K562 (cell line): ENCODE measurements at regions not wholly inside any gene's neighbourhood (a gene's known extent, or its start where the extent isn't known, plus 50 kb on each side); places are given as distances from the start of the nearest gene placed in this dataset.

Experiments used
- ATAC-seq: fragments of 200-7000 bp; cut with Tn5 transposase; 3 replicates; pipeline ENCODE4 v1.9.1; 2020; ENCODE audit warnings: moderate library complexity
- BruUV-seq: library from RNA; stranded (reverse); fragments of 400-500 nt; replicated peaks from 2 replicates; lab custom pipeline; 2021; lab: Mats Ljungman, UMichigan
- CTCF ChIA-PET: fragments of 300-600 bp; formaldehyde crosslinking; extraction: SDS; loops from one replicate; lab custom pipeline; 2021; ENCODE audit warnings: low intra/inter-chr PET ratio; lab: Yijun Ruan, JAX
- POLR2A ChIA-PET: fragments of 300-600, 350-650 bp; sonication (Branson Sonifier 250); formaldehyde crosslinking; extraction: SDS; loops from one replicate; lab custom pipeline; 2021; ENCODE audit warnings: antibody characterized with exemption, inconsistent platforms; lab: Yijun Ruan, JAX
- DNase-seq, 4 experiments: peaks; one replicate each; pipeline versions ENCODE4 v3.0.0 to v3.0.0-alpha.2; 2011 to 2018; ENCODE audit warnings: low spot score in 3 of 4, mixed read lengths in 3 of 4; ENCODE audit errors: extremely low read depth in 1 of 4
- FAIRE-seq: peaks from 2 replicates; lab custom pipeline; 2011; peaks lifted over from hg19 to GRCh38; lab: Jason Lieb, UNC
- H2AFZ ChIP-seq: 2 replicates; pipeline ENCODE4 v1.6.0; 2011; ENCODE audit warnings: low read depth, low read length, control low read depth, inconsistent platforms
- H3K27ac ChIP-seq: fragments of 200-600 bp; 3 replicates; pipeline ENCODE4 v1.8.0; 2011; ENCODE audit warnings: low read depth, mild to moderate bottlenecking, control low read depth, inconsistent platforms, low read length, moderate library complexity, mixed read lengths; ENCODE audit errors: extremely low read depth
- H3K27me3 ChIP-seq, 2 experiments: fragments of 300-600 bp in 1 of 2; 2 replicates in 1 of 2; 3 replicates in 1 of 2; pipeline versions ENCODE4 v1.6.0 to v1.8.0; 2011; ENCODE audit warnings: inconsistent platforms in 2 of 2, low read length in 2 of 2, mild to moderate bottlenecking in 1 of 2, mixed read lengths in 1 of 2, moderate library complexity in 1 of 2; ENCODE audit not compliant: control insufficient read depth in 2 of 2, insufficient read depth in 2 of 2
- H3K36me3 ChIP-seq: fragments of 300-600 bp; 3 replicates; pipeline ENCODE4 v1.8.0; 2011; ENCODE audit warnings: mild to moderate bottlenecking, low read length, inconsistent platforms; ENCODE audit not compliant: control insufficient read depth, insufficient read depth
- H3K4me1 ChIP-seq, 2 experiments: fragments of 200-600 bp in 1 of 2; replicated peaks in 1 of 2; 2 replicates in 1 of 2; 3 replicates in 1 of 2; pipeline versions ENCODE4 v1.5.1 to v1.8.0; 2011; ENCODE audit warnings: inconsistent platforms in 2 of 2, low read length in 2 of 2, mild to moderate bottlenecking in 1 of 2, mixed read lengths in 1 of 2, moderate library complexity in 1 of 2; ENCODE audit not compliant: control insufficient read depth in 2 of 2, insufficient read depth in 2 of 2
- H3K4me2 ChIP-seq: 2 replicates; pipeline ENCODE4 v1.6.1; 2011; ENCODE audit warnings: low read length, control low read depth, inconsistent platforms, mixed read lengths; ENCODE audit not compliant: insufficient read depth
- H3K4me3 ChIP-seq: fragments of 200-600 bp; sonication (generic), shearing (Covaris generic); 2 replicates; pipeline ENCODE4 v1.5.1; 2016; ENCODE audit warnings: control low read depth, inconsistent platforms
- H3K79me2 ChIP-seq: fragments of 200-600 bp; 3 replicates; pipeline ENCODE4 v1.8.0; 2011; ENCODE audit warnings: low read length, inconsistent platforms; ENCODE audit not compliant: control insufficient read depth, insufficient read depth
- H3K9ac ChIP-seq, 2 experiments: 2 replicates each; pipeline versions ENCODE4 v1.6.0 to v1.6.1; 2011; ENCODE audit warnings: low read depth in 2 of 2, low read length in 2 of 2, control low read depth in 1 of 2, inconsistent platforms in 1 of 2, mild to moderate bottlenecking in 1 of 2, mixed read lengths in 1 of 2; ENCODE audit not compliant: insufficient read depth in 1 of 2
- H3K9me1 ChIP-seq: one replicate; pipeline ENCODE4 v1.6.0; 2011; ENCODE audit warnings: inconsistent platforms, mild to moderate bottlenecking, low read length, moderate library complexity; ENCODE audit not compliant: control insufficient read depth, insufficient read depth
- H3K9me3 ChIP-seq: replicated peaks from 2 replicates; pipeline ENCODE4 v1.5.1; 2011; ENCODE audit warnings: low read depth, low read length, inconsistent platforms; ENCODE audit not compliant: control insufficient read depth, insufficient read depth
- H4K20me1 ChIP-seq: replicated peaks from 2 replicates; pipeline ENCODE4 v1.6.1; 2011; ENCODE audit warnings: low read length, inconsistent platforms, mixed read lengths; ENCODE audit not compliant: control insufficient read depth, insufficient read depth
- ILF3 ChIP-seq: fragments of 450-650 bp; IDR thresholded peaks from 2 replicates; pipeline ENCODE4 v1.6.1; 2018; ENCODE audit warnings: antibody characterized with exemption, mild to moderate bottlenecking, moderate library complexity, borderline replicate concordance
- MXI1 ChIP-seq: IDR thresholded peaks from 2 replicates; pipeline ENCODE4 v1.6.1; 2011; ENCODE audit warnings: low read depth, mild to moderate bottlenecking, improper control_type of control experiment, low read length
- ZNF133 ChIP-seq: fragments of 250-450 bp; sonication (Bioruptor Pico); IDR thresholded peaks from 2 replicates; pipeline ENCODE4 v1.4.0; 2020; ENCODE audit warnings: mild to moderate bottlenecking
- ZNF589 ChIP-seq: fragments of 200-800 bp; sonication (Bioruptor generic); IDR thresholded peaks from 2 replicates; pipeline ENCODE4 v1.6.1; 2016; ENCODE audit warnings: low read depth, missing genetic modification characterization, missing compliant biosample characterization
- WGBS: fragments of 100-300 bp; shearing (Covaris generic); methylation state at CpG from one replicate; pipeline ENCODE4 v1.1.6; 2016; ENCODE audit warnings: low coverage, mixed read lengths; ENCODE audit not compliant: insufficient coverage; ENCODE audit errors: missing lambda C conversion rate; 5-methylcytosine and 5-hydroxymethylcytosine counted together
- in situ Hi-C: fragments of 300-500 bp; cut with MboI; formaldehyde crosslinking; loops from 4 replicates; pipeline ENCODE4 v1.15.0; 2018; ENCODE audit warnings: inconsistent platforms, mixed read lengths
- intact Hi-C: fragments of 100-400 bp; cut with micrococcal nuclease; formaldehyde crosslinking; loops from 2 replicates; pipeline ENCODE4 v1.14.2; 2022
- TF ChIP-seq, protein P1 (sequence below): fragments of 250-450 bp; sonication (Bioruptor Pico); IDR thresholded peaks from 2 replicates; pipeline ENCODE4 v1.8.0; 2022; ENCODE audit warnings: moderate library complexity, mild to moderate bottlenecking, inconsistent platforms
- TF ChIP-seq, protein P2 (sequence below): fragments of 450-650 bp; IDR thresholded peaks from 2 replicates; pipeline ENCODE4 v1.6.1; 2016; ENCODE audit warnings: low read depth
- TF ChIP-seq, protein P3 (sequence below): IDR thresholded peaks from 3 replicates; pipeline ENCODE4 v1.6.1; 2011; ENCODE audit warnings: borderline replicate concordance, mild to moderate bottlenecking, moderate library complexity; ENCODE audit not compliant: insufficient read length; ENCODE audit errors: extremely low read depth
- TF ChIP-seq, protein P4 (sequence below): sonication (generic); formaldehyde crosslinking; IDR thresholded peaks from 2 replicates; pipeline ENCODE4 v1.8.0; 2023; ENCODE audit warnings: mild to moderate bottlenecking, missing genetic modification reagents

DNA sequence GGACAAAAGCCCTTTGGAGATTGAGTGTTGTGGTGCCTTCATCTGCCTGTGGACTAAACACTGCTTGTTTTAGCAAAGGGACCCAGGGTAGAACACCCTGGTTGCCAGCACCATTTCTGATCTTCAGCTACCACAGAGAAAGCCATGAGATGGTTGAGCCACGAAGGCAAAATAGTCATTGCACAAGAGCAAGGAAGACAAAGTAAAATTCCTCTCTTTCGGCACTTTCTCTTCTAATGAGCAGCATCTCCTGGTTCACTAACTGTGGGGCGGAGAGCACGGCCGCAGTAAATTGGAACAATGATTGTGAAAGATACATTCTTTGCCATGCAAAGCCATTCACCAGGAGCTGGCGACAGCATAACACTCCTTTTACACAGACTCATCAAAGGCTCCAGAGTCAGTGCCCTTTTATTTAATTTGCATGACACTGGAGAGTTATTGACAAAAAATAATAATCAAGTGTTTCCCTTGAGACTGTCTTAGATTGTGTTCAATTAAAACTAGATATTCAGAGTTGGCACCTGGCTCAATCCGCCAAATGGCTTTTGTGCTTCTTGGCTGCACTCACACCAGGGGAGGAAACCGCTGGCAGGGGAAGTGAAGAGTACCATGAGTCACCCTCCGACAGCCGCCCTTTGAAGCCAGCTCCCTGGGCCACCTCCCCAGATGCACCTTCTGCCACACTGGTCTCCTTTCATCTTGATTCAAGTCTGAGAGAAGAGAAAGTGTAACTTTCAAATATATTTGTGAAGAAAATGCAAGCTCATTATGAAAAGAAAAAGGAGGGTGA lies 100.5 kb upstream of the MEIS1 start:
- ChIA-PET CTCF (no interaction called here), POLR2A (interaction anchor here (0.6 kb wide), 1 partner anchor 34 kb away, joined by 4 read pairs; no protein-coding TSS in a partner anchor)
- in situ Hi-C loops, result no loop called here
- Histone ChIP-seq H3K27ac (no peak overlapping the region), H3K79me2 (no peaks in the 10 kb centered on the region), H3K4me2 (no peak overlapping the region), H3K4me3 (no peak overlapping the region), H3K4me1 (no peaks in the 10 kb centered on the region), H3K36me3 (no peaks in the 10 kb centered on the region), H3K9me1 (no peaks in the 10 kb centered on the region), H4K20me1 (no peaks in the 10 kb centered on the region), H3K27me3 (peaks cover 3 to 10% of the 10 kb centered on the region in 2 experiments; a peak in 3 of 5 replicates), H3K9me3 (no peaks in the 10 kb centered on the region), H3K9ac (no peak overlapping the region), H2AFZ (no peak overlapping the region)
- DNase-seq (no peak), ATAC-seq (no peak), FAIRE-seq (no peak)
- no TSS peak for BruUV-seq
- under 1% methylated on average over 10 of the region's 10 CpGs for WGBS
- intact Hi-C loops, result no loop called here
- TF ChIP-seq, protein P1, sequence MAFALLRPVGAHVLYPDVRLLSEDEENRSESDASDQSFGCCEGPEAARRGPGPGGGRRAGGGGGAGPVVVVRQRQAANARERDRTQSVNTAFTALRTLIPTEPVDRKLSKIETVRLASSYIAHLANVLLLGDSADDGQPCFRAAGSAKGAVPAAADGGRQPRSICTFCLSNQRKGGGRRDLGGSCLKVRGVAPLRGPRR, result no peak
- TF ChIP-seq ZNF133 (CRISPR knock-in tag), result no peak
- TF ChIP-seq, protein P2, sequence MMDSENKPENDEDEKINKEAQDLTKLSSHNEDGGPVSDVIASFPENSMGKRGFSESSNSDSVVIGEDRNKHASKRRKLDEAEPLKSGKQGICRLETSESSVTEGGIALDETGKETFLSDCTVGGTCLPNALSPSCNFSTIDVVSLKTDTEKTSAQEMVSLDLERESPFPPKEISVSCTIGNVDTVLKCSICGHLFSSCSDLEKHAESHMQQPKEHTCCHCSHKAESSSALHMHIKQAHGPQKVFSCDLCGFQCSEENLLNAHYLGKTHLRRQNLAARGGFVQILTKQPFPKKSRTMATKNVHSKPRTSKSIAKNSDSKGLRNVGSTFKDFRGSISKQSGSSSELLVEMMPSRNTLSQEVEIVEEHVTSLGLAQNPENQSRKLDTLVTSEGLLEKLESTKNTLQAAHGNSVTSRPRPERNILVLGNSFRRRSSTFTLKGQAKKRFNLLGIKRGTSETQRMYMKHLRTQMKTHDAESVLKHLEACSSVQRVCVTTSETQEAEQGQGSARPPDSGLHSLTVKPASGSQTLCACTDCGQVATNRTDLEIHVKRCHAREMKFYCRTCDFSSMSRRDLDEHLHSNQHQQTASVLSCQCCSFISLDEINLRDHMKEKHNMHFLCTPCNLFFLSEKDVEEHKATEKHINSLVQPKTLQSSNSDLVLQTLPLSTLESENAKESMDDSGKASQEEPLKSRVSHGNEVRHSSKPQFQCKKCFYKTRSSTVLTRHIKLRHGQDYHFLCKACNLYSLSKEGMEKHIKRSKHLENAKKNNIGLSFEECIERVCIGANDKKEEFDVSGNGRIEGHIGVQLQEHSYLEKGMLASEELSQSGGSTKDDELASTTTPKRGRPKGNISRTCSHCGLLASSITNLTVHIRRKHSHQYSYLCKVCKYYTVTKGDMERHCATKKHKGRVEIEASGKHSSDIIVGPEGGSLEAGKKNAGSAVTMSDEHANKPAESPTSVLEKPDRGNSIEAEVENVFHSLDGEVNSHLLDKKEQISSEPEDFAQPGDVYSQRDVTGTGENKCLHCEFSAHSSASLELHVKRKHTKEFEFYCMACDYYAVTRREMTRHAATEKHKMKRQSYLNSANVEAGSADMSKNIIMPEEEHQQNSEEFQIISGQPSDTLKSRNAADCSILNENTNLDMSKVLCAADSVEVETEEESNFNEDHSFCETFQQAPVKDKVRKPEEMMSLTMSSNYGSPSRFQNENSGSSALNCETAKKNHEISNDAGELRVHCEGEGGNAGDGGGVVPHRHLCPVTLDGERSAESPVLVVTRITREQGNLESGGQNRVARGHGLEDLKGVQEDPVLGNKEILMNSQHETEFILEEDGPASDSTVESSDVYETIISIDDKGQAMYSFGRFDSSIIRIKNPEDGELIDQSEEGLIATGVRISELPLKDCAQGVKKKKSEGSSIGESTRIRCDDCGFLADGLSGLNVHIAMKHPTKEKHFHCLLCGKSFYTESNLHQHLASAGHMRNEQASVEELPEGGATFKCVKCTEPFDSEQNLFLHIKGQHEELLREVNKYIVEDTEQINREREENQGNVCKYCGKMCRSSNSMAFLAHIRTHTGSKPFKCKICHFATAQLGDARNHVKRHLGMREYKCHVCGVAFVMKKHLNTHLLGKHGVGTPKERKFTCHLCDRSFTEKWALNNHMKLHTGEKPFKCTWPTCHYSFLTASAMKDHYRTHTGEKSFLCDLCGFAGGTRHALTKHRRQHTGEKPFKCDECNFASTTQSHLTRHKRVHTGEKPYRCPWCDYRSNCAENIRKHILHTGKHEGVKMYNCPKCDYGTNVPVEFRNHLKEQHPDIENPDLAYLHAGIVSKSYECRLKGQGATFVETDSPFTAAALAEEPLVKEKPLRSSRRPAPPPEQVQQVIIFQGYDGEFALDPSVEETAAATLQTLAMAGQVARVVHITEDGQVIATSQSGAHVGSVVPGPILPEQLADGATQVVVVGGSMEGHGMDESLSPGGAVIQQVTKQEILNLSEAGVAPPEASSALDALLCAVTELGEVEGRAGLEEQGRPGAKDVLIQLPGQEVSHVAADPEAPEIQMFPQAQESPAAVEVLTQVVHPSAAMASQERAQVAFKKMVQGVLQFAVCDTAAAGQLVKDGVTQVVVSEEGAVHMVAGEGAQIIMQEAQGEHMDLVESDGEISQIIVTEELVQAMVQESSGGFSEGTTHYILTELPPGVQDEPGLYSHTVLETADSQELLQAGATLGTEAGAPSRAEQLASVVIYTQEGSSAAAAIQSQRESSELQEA, result no peak
- no peak for TF ChIP-seq ILF3
- TF ChIP-seq ZNF589 (CRISPR knock-in tag), result no peak
- TF ChIP-seq, protein P3, sequence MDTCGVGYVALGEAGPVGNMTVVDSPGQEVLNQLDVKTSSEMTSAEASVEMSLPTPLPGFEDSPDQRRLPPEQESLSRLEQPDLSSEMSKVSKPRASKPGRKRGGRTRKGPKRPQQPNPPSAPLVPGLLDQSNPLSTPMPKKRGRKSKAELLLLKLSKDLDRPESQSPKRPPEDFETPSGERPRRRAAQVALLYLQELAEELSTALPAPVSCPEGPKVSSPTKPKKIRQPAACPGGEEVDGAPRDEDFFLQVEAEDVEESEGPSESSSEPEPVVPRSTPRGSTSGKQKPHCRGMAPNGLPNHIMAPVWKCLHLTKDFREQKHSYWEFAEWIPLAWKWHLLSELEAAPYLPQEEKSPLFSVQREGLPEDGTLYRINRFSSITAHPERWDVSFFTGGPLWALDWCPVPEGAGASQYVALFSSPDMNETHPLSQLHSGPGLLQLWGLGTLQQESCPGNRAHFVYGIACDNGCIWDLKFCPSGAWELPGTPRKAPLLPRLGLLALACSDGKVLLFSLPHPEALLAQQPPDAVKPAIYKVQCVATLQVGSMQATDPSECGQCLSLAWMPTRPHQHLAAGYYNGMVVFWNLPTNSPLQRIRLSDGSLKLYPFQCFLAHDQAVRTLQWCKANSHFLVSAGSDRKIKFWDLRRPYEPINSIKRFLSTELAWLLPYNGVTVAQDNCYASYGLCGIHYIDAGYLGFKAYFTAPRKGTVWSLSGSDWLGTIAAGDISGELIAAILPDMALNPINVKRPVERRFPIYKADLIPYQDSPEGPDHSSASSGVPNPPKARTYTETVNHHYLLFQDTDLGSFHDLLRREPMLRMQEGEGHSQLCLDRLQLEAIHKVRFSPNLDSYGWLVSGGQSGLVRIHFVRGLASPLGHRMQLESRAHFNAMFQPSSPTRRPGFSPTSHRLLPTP, result no peak
- TF ChIP-seq, protein P4, sequence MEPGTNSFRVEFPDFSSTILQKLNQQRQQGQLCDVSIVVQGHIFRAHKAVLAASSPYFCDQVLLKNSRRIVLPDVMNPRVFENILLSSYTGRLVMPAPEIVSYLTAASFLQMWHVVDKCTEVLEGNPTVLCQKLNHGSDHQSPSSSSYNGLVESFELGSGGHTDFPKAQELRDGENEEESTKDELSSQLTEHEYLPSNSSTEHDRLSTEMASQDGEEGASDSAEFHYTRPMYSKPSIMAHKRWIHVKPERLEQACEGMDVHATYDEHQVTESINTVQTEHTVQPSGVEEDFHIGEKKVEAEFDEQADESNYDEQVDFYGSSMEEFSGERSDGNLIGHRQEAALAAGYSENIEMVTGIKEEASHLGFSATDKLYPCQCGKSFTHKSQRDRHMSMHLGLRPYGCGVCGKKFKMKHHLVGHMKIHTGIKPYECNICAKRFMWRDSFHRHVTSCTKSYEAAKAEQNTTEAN (CRISPR knock-in tag), result no peak
- TF ChIP-seq MXI1, result no peak
